Prostate gland (tissue), 2 donors: ENCODE measurements at regions not wholly inside any gene's neighbourhood (a gene's known extent, or its start where the extent isn't known, plus 50 kb on each side); places are given as distances from the start of the nearest gene placed in this dataset.

Experiments
- CTCF ChIP-seq, 4 experiments: fragments of 200-600 bp in 2 of 4; fragments of 450-650 bp in 2 of 4; sonication (generic) in 2 of 4; IDR thresholded peaks; 1 replicate in 3 of 4; 2 replicates in 1 of 4; pipeline ENCODE4 v1.5.1; 2016 to 2019; ENCODE audit warnings: antibody characterized with exemption in 4 of 4, mild to moderate bottlenecking in 2 of 4, moderate library complexity in 2 of 4
- POLR2AphosphoS5 ChIP-seq: sonication (generic); formaldehyde crosslinking; IDR thresholded peaks from one replicate; pipeline ENCODE4 v1.6.1; 2017; ENCODE audit warnings: antibody characterized with exemption

GRCh38 chr13:106621833-106622232 lies 53.9 kb upstream of the ARGLU1 start:
- TF ChIP-seq CTCF (IDR thresholded peaks at IDR 0.05) (no peak), POLR2AphosphoS5 (no peak)
